ENCODE measurements at regions not wholly inside any gene's neighbourhood (a gene's known extent, or its start where the extent isn't known, plus 50 kb on each side); places are given as distances from the start of the nearest gene placed in this dataset.

DNA sequence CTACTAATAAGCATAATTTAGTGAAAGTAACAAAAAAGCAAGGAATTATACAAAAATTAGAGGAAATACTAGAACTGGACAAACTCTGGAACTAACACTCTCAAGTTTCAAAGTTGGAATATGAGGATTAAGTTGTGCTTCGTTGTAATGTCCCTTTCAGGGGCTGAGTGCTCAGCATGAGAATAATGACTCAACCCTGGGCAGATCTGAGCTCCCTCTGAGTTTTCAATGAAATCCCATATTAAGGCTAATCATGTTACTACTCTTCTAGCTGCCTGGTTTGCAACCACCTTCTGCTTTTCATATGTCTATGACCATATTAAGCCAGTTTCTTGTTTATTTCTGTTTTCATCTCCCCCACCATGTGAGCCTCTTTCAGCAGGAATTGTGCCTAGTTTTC, 274.9 kb upstream of the LRRTM4 start:
- TF ChIP-seq, protein P1, sequence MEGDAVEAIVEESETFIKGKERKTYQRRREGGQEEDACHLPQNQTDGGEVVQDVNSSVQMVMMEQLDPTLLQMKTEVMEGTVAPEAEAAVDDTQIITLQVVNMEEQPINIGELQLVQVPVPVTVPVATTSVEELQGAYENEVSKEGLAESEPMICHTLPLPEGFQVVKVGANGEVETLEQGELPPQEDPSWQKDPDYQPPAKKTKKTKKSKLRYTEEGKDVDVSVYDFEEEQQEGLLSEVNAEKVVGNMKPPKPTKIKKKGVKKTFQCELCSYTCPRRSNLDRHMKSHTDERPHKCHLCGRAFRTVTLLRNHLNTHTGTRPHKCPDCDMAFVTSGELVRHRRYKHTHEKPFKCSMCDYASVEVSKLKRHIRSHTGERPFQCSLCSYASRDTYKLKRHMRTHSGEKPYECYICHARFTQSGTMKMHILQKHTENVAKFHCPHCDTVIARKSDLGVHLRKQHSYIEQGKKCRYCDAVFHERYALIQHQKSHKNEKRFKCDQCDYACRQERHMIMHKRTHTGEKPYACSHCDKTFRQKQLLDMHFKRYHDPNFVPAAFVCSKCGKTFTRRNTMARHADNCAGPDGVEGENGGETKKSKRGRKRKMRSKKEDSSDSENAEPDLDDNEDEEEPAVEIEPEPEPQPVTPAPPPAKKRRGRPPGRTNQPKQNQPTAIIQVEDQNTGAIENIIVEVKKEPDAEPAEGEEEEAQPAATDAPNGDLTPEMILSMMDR (IDR thresholded peaks at IDR 0.05) = no peak
- Histone ChIP-seq H3K4me1 (ENCODE audit: control insufficient read depth, insufficient read depth, low read length) (no peaks in the 10 kb centered on the region), H3K9me3 (ENCODE audit: control insufficient read depth, insufficient read depth, low read length) (peaks cover 4% of the 10 kb centered on the region), H3K36me3 (ENCODE audit: control insufficient read depth, insufficient read depth, low read length) (no peaks in the 10 kb centered on the region), H3K27ac (ENCODE audit: low read length) (no peak overlapping the region), H3K4me3 (ENCODE audit: low read length) (no peak overlapping the region), H3K27me3 (ENCODE audit: control insufficient read depth, insufficient read depth, low read length) (no peaks in the 10 kb centered on the region)
- Mint-ChIP-seq H3K27me3 (ENCODE audit: low read depth in 2 of 2) (no peaks in the 10 kb centered on the region), H3K36me3 (no peaks in the 10 kb centered on the region), H3K4me3 (no peak overlapping the region), H3K9me3 (peaks cover 6 to 12% of the 10 kb centered on the region in 2 donors), H3K27ac (no peak overlapping the region), H3K4me1 (no peaks in the 10 kb centered on the region)
- intact Hi-C loops (cut with micrococcal nuclease) = no loop called here
- WGBS (ENCODE audit: insufficient coverage) = 0% methylated on average over 1 of the region's 1 CpG
- DNase-seq = no peak
- ATAC-seq = no peak

DNA sequence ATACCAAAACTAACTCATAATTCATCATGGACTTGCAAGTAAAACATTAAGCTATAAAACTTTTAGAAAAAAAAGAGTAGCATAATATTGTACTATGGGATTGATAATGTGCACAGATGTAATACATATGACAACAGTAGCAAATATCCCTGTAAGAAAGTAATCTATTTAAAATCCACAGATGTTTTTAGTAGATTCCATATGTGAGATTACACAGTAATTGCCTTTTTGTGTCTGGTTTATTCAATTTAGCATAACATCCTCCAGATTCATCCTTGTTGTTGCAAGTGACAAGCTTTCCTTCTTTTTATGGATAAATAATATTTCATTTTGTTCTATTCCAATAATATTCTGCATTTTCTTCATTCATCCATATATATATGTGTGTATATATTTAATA, 278.2 kb upstream of the LRRTM4 start:
- Histone ChIP-seq H3K27ac (ENCODE audit: low read length) (no peak overlapping the region), H3K4me3 (ENCODE audit: low read length) (no peak overlapping the region), H3K36me3 (ENCODE audit: control insufficient read depth, insufficient read depth, low read length) (no peaks in the 10 kb centered on the region), H3K9me3 (ENCODE audit: control insufficient read depth, insufficient read depth, low read length) (peaks cover 5% of the 10 kb centered on the region), H3K27me3 (ENCODE audit: control insufficient read depth, insufficient read depth, low read length) (no peaks in the 10 kb centered on the region), H3K4me1 (ENCODE audit: control insufficient read depth, insufficient read depth, low read length) (no peaks in the 10 kb centered on the region)
- TF ChIP-seq, protein P1 (IDR thresholded peaks at IDR 0.05) = no peak
- Mint-ChIP-seq H3K27me3 (ENCODE audit: low read depth in 2 of 2) (no peaks in the 10 kb centered on the region), H3K4me3 (no peak overlapping the region), H3K4me1 (no peaks in the 10 kb centered on the region), H3K36me3 (no peaks in the 10 kb centered on the region), H3K27ac (no peak overlapping the region), H3K9me3 (peaks cover 13 to 18% of the 10 kb centered on the region in 2 donors)
- no peak for DNase-seq
- ATAC-seq = no peak
- intact Hi-C loops (cut with micrococcal nuclease) = no loop called here

DNA sequence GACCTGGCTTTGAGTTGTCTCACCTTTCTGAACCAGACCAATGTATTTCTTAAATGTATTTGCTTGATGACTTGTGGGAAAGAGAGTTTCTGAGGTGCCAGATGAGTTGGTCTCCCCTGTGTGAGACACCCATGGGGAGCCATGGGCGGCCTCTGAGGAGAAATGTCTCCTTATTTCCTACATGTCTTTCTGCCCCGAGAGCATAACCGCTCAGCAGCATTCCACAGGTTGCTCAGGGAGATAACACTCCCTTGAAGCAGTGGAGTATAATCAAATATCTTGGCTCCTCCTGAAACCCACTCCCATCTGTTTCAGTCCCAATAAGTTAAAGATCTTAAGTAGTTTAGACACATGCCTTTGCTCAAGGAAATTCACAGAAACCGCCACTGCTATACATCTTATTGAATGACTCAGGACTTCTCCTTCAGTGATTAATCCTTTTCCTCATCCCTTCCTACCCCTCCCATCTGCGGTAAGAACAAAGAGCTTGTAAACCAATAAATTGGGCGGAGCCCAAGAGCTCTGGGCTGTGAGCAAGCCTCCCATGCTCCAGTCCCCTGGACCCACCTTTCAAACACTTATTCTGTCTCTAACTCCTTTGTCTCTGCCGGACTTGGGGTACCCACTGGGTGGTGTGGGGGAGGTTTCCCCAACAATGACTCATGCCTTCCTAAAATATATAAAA, 285.5 kb upstream of the LRRTM4 start:
- H3K36me3 ChIP-seq (ENCODE audit: control insufficient read depth, insufficient read depth, low read length) = no peaks in the 10 kb centered on the region
- Mint-ChIP-seq H3K27me3 (ENCODE audit: low read depth in 2 of 2) (no peaks in the 10 kb centered on the region), H3K9me3 (peaks cover 16 to 24% of the 10 kb centered on the region in 2 donors), H3K27ac (no peak overlapping the region), H3K4me1 (no peaks in the 10 kb centered on the region), H3K36me3 (peaks cover 14% of the 10 kb centered on the region), H3K4me3 (no peak overlapping the region)
- peaks cover 26% of the 10 kb centered on the region for H3K9me3 ChIP-seq (ENCODE audit: control insufficient read depth, insufficient read depth, low read length)
- TF ChIP-seq, protein P1 (IDR thresholded peaks at IDR 0.05) = no peak
- no peaks in the 10 kb centered on the region for H3K4me1 ChIP-seq (ENCODE audit: control insufficient read depth, insufficient read depth, low read length)
- DNase-seq = no peak
- H3K4me3 ChIP-seq (ENCODE audit: low read length) = no peak overlapping the region
- WGBS (ENCODE audit: insufficient coverage) = 72% methylated on average over 6 of the region's 7 CpGs
- intact Hi-C loops (cut with micrococcal nuclease) = no loop called here
- no peak overlapping the region for H3K27ac ChIP-seq (ENCODE audit: low read length)
- no peak for ATAC-seq
- H3K27me3 ChIP-seq (ENCODE audit: control insufficient read depth, insufficient read depth, low read length) = no peaks in the 10 kb centered on the region

DNA sequence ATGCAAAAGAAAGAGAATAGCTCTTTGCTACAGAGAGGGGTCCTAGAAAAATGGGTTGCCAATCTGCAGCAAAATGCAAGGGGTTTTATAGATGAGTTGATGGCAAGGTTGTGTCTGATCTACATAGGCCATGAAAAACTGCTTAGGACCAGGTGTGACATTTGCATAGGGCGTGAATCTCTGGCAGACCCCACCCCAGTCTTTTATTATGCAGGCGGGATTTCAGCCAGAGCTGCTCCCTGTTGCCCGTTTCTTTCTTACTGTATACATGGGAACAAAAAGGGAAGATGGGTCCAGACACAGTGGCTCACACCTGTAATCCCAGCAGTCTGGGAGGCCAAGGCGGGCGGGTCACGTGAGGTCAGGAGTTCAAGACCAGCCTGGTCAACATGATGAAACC, 286.4 kb upstream of the LRRTM4 start:
- Mint-ChIP-seq H3K27me3 (ENCODE audit: low read depth in 2 of 2) (no peaks in the 10 kb centered on the region), H3K9me3 (peaks cover 16 to 26% of the 10 kb centered on the region in 2 donors), H3K36me3 (peaks cover 14% of the 10 kb centered on the region), H3K4me1 (no peaks in the 10 kb centered on the region), H3K27ac (no peak overlapping the region), H3K4me3 (no peak overlapping the region)
- H3K27ac ChIP-seq (ENCODE audit: low read length) = no peak overlapping the region
- TF ChIP-seq, protein P1 (IDR thresholded peaks at IDR 0.05) = no peak
- no peaks in the 10 kb centered on the region for H3K4me1 ChIP-seq (ENCODE audit: control insufficient read depth, insufficient read depth, low read length)
- intact Hi-C loops (cut with micrococcal nuclease) = no loop called here
- peaks cover 26% of the 10 kb centered on the region for H3K9me3 ChIP-seq (ENCODE audit: control insufficient read depth, insufficient read depth, low read length)
- no peaks in the 10 kb centered on the region for H3K27me3 ChIP-seq (ENCODE audit: control insufficient read depth, insufficient read depth, low read length)
- ATAC-seq (no peak), DNase-seq (no peak)
- WGBS (ENCODE audit: insufficient coverage) = over 99% methylated on average over 6 of the region's 6 CpGs
- no peaks in the 10 kb centered on the region for H3K36me3 ChIP-seq (ENCODE audit: control insufficient read depth, insufficient read depth, low read length)
- H3K4me3 ChIP-seq (ENCODE audit: low read length) = no peak overlapping the region

Data from natural killer cell (primary cell).